Mesodermal cell (in vitro differentiated cells): ENCODE measurements at regions not wholly inside any gene's neighbourhood (a gene's known extent, or its start where the extent isn't known, plus 50 kb on each side); places are given as distances from the start of the nearest gene placed in this dataset.

Experiments
- H3K27ac ChIP-seq: 2 replicates; pipeline ENCODE4 v1.7.0; 2013; ENCODE audit warnings: mild to moderate bottlenecking, low read depth, low read length, moderate library complexity; ENCODE audit not compliant: severe bottlenecking
- H3K36me3 ChIP-seq: 2 replicates; pipeline ENCODE4 v1.7.1; 2013; ENCODE audit warnings: mild to moderate bottlenecking, low read length, moderate library complexity; ENCODE audit not compliant: control insufficient read depth, insufficient read depth
- H3K4me1 ChIP-seq: one replicate; pipeline ENCODE4 v1.7.1; 2013; ENCODE audit warnings: mild to moderate bottlenecking, low read length; ENCODE audit not compliant: insufficient read depth, control insufficient read depth, poor library complexity, severe bottlenecking
- H3K4me3 ChIP-seq: 2 replicates; pipeline ENCODE4 v1.7.0; 2013; ENCODE audit warnings: low read length, control low read depth, mild to moderate bottlenecking; ENCODE audit not compliant: insufficient read depth, poor library complexity, severe bottlenecking; ENCODE audit errors: extremely low read depth
- H3K9me3 ChIP-seq: 2 replicates; pipeline ENCODE4 v1.7.1; 2013; ENCODE audit warnings: mild to moderate bottlenecking, low read length, moderate library complexity; ENCODE audit not compliant: control insufficient read depth
- WGBS, 2 experiments: methylation state at CpG; one replicate each; pipeline ENCODE4 v1.1.5; 2013; ENCODE audit warnings: missing lambda C conversion rate in 2 of 2; ENCODE audit not compliant: insufficient coverage in 2 of 2; 5-methylcytosine and 5-hydroxymethylcytosine counted together

- no peak overlapping the region for H3K4me3 ChIP-seq
- no peaks in the 10 kb centered on the region for H3K9me3 ChIP-seq
- H3K36me3 ChIP-seq, result no peaks in the 10 kb centered on the region
- H3K4me1 ChIP-seq, result no peaks in the 10 kb centered on the region
- WGBS, 2 experiments, result 67% methylated on average over 1 of the region's 1 CpG; no CpG with 5 or more reads in 1 of the 2 experiments
- H3K27ac ChIP-seq, result no peak overlapping the region
Observed at GRCh38 chr4:127538016-127538415, 94.7 kb upstream of the INTU start.

- H3K4me1 ChIP-seq, result no peaks in the 10 kb centered on the region
- H3K4me3 ChIP-seq, result no peak overlapping the region
- H3K36me3 ChIP-seq, result no peaks in the 10 kb centered on the region
- no peaks in the 10 kb centered on the region for H3K9me3 ChIP-seq
- no peak overlapping the region for H3K27ac ChIP-seq
- WGBS, 2 experiments, result 17 to 51% methylated on average over 2 to 3 of the region's 3 CpGs
Observed at GRCh38 chr4:127540497-127541025, 92.2 kb upstream of the INTU start.

GRCh38 chr4:127545271-127545670 is 87.5 kb upstream of the INTU start:
- Histone ChIP-seq H3K27ac (no peak overlapping the region), H3K9me3 (no peaks in the 10 kb centered on the region), H3K36me3 (no peaks in the 10 kb centered on the region), H3K4me3 (no peak overlapping the region), H3K4me1 (no peaks in the 10 kb centered on the region)

GRCh38 chr4:127548990-127549925 is 83.5 kb upstream of the INTU start:
- H3K4me1 ChIP-seq, result no peaks in the 10 kb centered on the region
- no peak overlapping the region for H3K27ac ChIP-seq
- H3K4me3 ChIP-seq, result no peak overlapping the region
- no peaks in the 10 kb centered on the region for H3K36me3 ChIP-seq
- 91 to 100% methylated on average over 1 of the region's 2 CpGs for WGBS, 2 experiments
- H3K9me3 ChIP-seq, result no peaks in the 10 kb centered on the region

GRCh38 chr4:127555106-127555505 is 77.7 kb upstream of the INTU start:
- Histone ChIP-seq H3K27ac (no peak overlapping the region), H3K36me3 (no peaks in the 10 kb centered on the region), H3K4me1 (no peaks in the 10 kb centered on the region), H3K9me3 (no peaks in the 10 kb centered on the region), H3K4me3 (no peak overlapping the region)
- WGBS, 2 experiments, result 83% methylated on average over 1 of the region's 1 CpG; no CpG with 5 or more reads in 1 of the 2 experiments

- H3K9me3 ChIP-seq, result no peaks in the 10 kb centered on the region
- H3K27ac ChIP-seq, result no peak overlapping the region
- no peaks in the 10 kb centered on the region for H3K4me1 ChIP-seq
- H3K36me3 ChIP-seq, result no peaks in the 10 kb centered on the region
- WGBS, 2 experiments, result no CpG with 5 or more reads among the region's 4 CpGs
- no peak overlapping the region for H3K4me3 ChIP-seq
Observed at GRCh38 chr4:127558088-127558487, 74.7 kb upstream of the INTU start.

GRCh38 chr4:127558489-127559407 is 74.0 kb upstream of the INTU start:
- Histone ChIP-seq H3K36me3 (no peaks in the 10 kb centered on the region), H3K4me1 (no peaks in the 10 kb centered on the region), H3K27ac (no peak overlapping the region), H3K9me3 (no peaks in the 10 kb centered on the region), H3K4me3 (no peak overlapping the region)
- 83 to 86% methylated on average over 1 to 2 of the region's 4 CpGs for WGBS, 2 experiments

- WGBS, 2 experiments, result 80 to 88% methylated on average over 7 of the region's 7 CpGs
- Histone ChIP-seq H3K4me1 (no peaks in the 10 kb centered on the region), H3K36me3 (no peaks in the 10 kb centered on the region), H3K9me3 (no peaks in the 10 kb centered on the region), H3K4me3 (no peak overlapping the region), H3K27ac (no peak overlapping the region)
Observed at GRCh38 chr4:127559981-127560380, 72.8 kb upstream of the INTU start.

GRCh38 chr4:127560755-127561154 is 72.0 kb upstream of the INTU start:
- Histone ChIP-seq H3K9me3 (no peaks in the 10 kb centered on the region), H3K4me3 (no peak overlapping the region), H3K27ac (no peak overlapping the region), H3K4me1 (no peaks in the 10 kb centered on the region), H3K36me3 (no peaks in the 10 kb centered on the region)
- WGBS, 2 experiments, result 93 to 100% methylated on average over 1 to 2 of the region's 3 CpGs

- 68 to 80% methylated on average over 1 to 2 of the region's 2 CpGs for WGBS, 2 experiments
Observed at GRCh38 chr4:127574643-127575042, 58.1 kb upstream of the INTU start.

More at GRCh38 chr4:127574643-127575042, 58.1 kb upstream of the INTU start:
- Histone ChIP-seq H3K36me3 (no peaks in the 10 kb centered on the region), H3K9me3 (no peaks in the 10 kb centered on the region), H3K27ac (no peak overlapping the region), H3K4me1 (no peaks in the 10 kb centered on the region), H3K4me3 (no peak overlapping the region)
